Peyer's patch (tissue), 4 donors: ENCODE measurements at regions not wholly inside any gene's neighbourhood (a gene's known extent, or its start where the extent isn't known, plus 50 kb on each side); places are given as distances from the start of the nearest gene placed in this dataset.

ENCODE experiments used
- CTCF ChIP-seq, 6 experiments: fragments of 450-650 bp in 4 of 6; fragments of 200-600 bp in 2 of 6; sonication (generic) in 1 of 6; IDR thresholded peaks; one replicate each; pipeline ENCODE4 v1.5.1; 2017 to 2019; ENCODE audit warnings: antibody characterized with exemption in 6 of 6, mild to moderate bottlenecking in 3 of 6, moderate library complexity in 1 of 6
- POLR2A ChIP-seq, 2 donors: fragments of 450-650 bp; IDR thresholded peaks; one replicate each; pipeline ENCODE4 v1.5.1; 2017; ENCODE audit warnings: antibody characterized with exemption in 2 of 2, mild to moderate bottlenecking in 2 of 2, moderate library complexity in 2 of 2

- TF ChIP-seq CTCF (IDR thresholded peaks at IDR 0.05) (no peak), POLR2A (IDR thresholded peaks at IDR 0.05) (no peak)
Measured at GRCh38 chr16:82541103-82541502, 85.7 kb upstream of the CDH13 start.
